IMR-90 (cell line): ENCODE measurements at regions not wholly inside any gene's neighbourhood (a gene's known extent, or its start where the extent isn't known, plus 50 kb on each side); places are given as distances from the start of the nearest gene placed in this dataset.

Source experiments
- BHLHE40 ChIP-seq: fragments of 150-350 bp; IDR thresholded peaks from 2 replicates; pipeline ENCODE4 v1.6.1; 2016; ENCODE audit warnings: mild to moderate bottlenecking, low read depth, low read length
- CEBPB ChIP-seq: IDR thresholded peaks from 2 replicates; pipeline ENCODE4 v1.6.1; 2012; ENCODE audit warnings: low read depth, low read length, improper control_type of control experiment
- CTCF ChIP-seq: conservative IDR thresholded peaks from 2 replicates; pipeline ENCODE4 v1.5.1; 2012; ENCODE audit warnings: mild to moderate bottlenecking, low read depth, low read length, improper control_type of control experiment
- FOS ChIP-seq: fragments of 150-350 bp; IDR thresholded peaks from 2 replicates; pipeline ENCODE4 v1.6.1; 2016; ENCODE audit warnings: low read depth, low read length
- MAFK ChIP-seq: IDR thresholded peaks from 2 replicates; pipeline ENCODE4 v1.6.1; 2012; ENCODE audit warnings: low read depth, low read length, improper control_type of control experiment
- MXI1 ChIP-seq: IDR thresholded peaks from 2 replicates; pipeline ENCODE4 v1.6.1; 2012; ENCODE audit warnings: low read depth, mild to moderate bottlenecking, low read length, moderate library complexity, borderline replicate concordance
- NFE2L2 ChIP-seq: fragments of 150-350 bp; IDR thresholded peaks from 2 replicates; pipeline ENCODE4 v1.6.1; 2016; ENCODE audit warnings: low read depth, mild to moderate bottlenecking, low read length
- POLR2A ChIP-seq: IDR thresholded peaks from 2 replicates; pipeline ENCODE4 v1.6.1; 2012; ENCODE audit warnings: mild to moderate bottlenecking, low read depth, low read length
- RAD21 ChIP-seq: IDR thresholded peaks from 2 replicates; pipeline ENCODE4 v1.6.1; 2012; ENCODE audit warnings: low read length, improper control_type of control experiment
- RCOR1 ChIP-seq: IDR thresholded peaks from 2 replicates; pipeline ENCODE4 v1.6.1; 2012; ENCODE audit warnings: mild to moderate bottlenecking, low read length, improper control_type of control experiment; ENCODE audit not compliant: insufficient replicate concordance
- RFX5 ChIP-seq: IDR thresholded peaks from 2 replicates; pipeline ENCODE4 v1.8.0; 2012; ENCODE audit warnings: low read depth, mild to moderate bottlenecking, low read length, moderate library complexity

- TF ChIP-seq POLR2A (no peak), CTCF (no peak), RFX5 (no peak), FOS (no peak), NFE2L2 (no peak), RAD21 (no peak), CEBPB (no peak), MXI1 (no peak), MAFK (no peak), RCOR1 (no peak), BHLHE40 (no peak)
Observed at GRCh38 chr18:32582455-32582854, 111.8 kb upstream of the GAREM1 start.
